Tibial nerve (tissue), 3 donors: ENCODE measurements at regions not wholly inside any gene's neighbourhood (a gene's known extent, or its start where the extent isn't known, plus 50 kb on each side); places are given as distances from the start of the nearest gene placed in this dataset.

Experiments
- CTCF ChIP-seq, 5 experiments: fragments of 200-600 bp in 3 of 5; fragments of 450-650 bp in 2 of 5; sonication (generic) in 3 of 5; IDR thresholded peaks; one replicate each; pipeline ENCODE4 v1.5.1; 2016 to 2019; ENCODE audit warnings: antibody characterized with exemption in 5 of 5, mild to moderate bottlenecking in 3 of 5, moderate library complexity in 2 of 5
- POLR2A ChIP-seq, 2 donors: fragments of 450-650 bp; IDR thresholded peaks; one replicate each; pipeline ENCODE4 v1.6.1; 2017; ENCODE audit warnings: antibody characterized with exemption in 2 of 2, mild to moderate bottlenecking in 2 of 2, moderate library complexity in 2 of 2

DNA sequence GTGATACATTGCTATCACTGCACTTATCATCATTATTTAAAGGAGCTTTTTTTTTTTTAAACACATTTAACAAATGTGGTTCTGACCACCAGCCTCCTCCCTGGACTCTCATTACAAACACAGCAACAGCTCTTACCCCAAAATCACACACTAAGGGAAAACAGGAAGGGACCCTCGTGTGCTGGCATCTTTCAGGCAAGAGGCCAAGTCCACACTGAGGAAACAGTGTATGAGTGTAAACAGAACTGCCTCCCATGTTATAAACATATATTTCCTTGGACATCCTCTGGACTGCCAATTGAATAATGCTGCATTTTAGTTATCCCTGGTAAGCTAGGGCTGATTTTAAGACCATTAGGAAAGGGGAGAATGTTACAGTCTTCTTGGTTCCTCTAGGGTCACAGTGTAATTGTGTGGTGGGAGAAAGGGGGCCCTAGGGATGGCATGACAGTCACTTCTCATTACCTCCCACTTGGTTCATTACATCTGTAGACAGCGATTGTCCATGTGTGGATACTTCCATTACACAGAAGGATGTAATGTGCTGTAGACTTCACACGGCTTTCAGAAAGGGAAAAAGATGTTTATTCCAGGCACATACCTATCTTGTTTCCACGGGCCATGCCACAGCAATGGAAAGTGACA lies 244.6 kb upstream of the TET2 start:
- no peak for TF ChIP-seq POLR2A (IDR thresholded peaks at IDR 0.05)
- no peak for TF ChIP-seq CTCF (IDR thresholded peaks at IDR 0.05)
